ENCODE measurements at regions not wholly inside any gene's neighbourhood (a gene's known extent, or its start where the extent isn't known, plus 50 kb on each side); places are given as distances from the start of the nearest gene placed in this dataset.

DNA sequence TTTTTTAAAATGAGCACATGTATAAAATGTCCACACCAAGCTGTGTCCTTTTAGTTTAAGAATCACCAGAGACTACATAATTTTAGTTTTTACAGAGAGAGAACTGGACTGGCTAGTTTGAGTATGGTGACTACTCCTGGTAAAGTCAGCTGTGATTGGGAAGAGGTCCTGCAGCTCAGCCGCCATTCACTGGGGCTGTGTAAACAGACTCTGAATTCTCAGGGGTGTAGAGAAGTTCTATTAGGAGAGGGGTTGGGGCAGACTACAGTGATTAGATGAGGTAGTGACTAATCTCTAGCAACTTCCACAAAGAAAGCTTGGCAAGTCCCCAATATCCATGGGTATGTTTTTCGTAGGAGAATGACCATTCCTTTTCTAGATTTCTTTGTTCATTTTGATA is 341.2 kb upstream of the MAP3K7 start:
- DNase-seq = no peak

DNA sequence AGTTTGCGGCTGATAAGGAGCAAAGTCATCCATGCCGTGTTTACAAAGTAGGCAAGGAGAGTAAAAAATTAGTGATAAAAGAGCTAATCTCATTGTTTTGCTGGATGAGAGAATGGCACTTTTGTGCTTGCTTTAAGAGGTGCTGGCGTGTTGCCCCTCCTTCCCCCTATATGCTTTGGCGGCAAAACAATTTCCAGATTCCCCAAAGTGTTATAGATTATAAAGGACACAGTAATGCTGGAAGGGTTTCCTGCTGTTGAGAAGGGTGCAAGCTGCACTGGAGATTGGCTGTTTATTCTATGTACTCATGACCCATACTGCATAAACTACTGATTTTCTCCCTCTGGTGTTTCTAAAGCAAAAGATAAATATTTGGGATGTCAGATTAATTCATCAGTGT is 338.9 kb upstream of the MAP3K7 start:
- no peak for DNase-seq

- DNase-seq = no peak
Measured at GRCh38 chr6:90922325-90922724, 335.5 kb upstream of the MAP3K7 start.

DNA sequence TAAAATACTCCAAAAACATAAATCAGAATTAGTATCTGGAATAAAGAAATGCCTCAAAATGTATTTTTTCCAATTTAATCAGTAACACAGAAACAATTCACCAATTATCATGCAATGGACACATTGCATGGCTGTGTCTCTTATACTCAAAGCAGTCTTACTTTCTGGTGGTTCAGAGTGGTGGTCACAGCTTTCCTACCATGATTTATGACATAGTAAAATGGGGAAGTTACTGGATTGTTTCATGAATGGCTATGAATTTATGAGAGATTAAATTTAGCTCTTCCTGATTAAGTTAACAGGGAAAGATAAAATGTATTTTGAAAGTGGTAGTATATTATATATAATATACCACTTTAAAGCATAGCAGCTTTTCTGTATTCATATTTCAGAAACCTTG is 331.5 kb upstream of the MAP3K7 start:
- no peak for DNase-seq

DNA sequence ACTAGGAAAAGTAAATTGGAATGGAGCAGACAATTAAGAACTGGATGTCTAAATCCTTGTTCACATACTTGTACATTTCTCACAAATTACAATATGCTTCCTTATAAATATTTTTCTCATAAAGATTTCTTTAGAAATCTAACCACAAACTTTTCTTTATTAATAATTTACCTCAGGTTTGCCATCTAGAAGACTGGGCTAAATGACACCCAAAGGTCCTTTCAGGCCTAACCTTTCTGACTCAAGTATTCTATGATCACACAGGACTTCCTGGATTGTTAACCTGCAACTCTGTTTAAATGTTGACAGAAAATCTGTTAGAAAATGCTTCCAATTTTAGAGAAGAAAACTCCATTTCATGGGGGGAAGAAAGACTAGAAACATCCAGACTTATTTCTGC is 330.5 kb upstream of the MAP3K7 start:
- DNase-seq = no peak

DNA sequence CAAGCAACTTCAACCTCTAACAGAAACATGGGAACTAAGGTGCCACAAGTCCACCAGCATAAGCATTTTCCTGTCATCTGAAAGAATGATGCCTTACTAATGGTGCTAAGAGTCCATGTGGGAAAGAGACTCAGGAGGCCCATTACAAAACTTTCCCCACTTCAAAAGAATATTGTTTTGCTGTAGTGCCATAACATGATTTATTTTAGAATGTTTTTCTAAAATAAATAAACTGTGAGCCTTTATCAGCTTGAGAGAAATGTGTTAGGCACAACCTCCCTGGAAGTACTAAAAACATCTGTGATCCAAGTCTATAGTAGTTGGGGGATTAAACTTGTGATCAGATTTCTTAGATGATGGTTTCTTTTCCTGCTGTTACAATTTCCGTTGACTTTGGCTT is 330.1 kb upstream of the MAP3K7 start:
- no peak for DNase-seq

GRCh38 chr6:90915224-90915915 is 328.5 kb upstream of the MAP3K7 start:
- no peak for DNase-seq

DNA sequence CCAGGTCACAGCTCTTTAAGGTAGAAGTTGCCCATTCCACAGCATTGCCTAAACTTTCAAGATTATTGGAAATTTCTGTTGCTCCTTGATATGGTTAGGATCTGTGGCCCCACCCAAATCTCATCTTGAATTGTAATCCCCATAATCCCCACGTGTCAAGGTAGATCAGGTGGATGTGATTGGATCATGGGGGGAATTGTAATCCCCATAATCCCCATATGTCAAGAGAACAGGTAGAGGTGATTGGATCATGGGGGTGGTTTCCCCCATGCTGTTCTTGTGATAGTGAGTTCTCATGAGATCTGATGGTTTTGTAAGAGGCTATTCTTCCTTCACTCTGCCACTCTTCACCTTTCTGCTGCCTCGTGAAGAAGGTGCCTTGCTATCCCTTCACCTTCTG is 327.4 kb upstream of the MAP3K7 start:
- DNase-seq = no peak

DNA sequence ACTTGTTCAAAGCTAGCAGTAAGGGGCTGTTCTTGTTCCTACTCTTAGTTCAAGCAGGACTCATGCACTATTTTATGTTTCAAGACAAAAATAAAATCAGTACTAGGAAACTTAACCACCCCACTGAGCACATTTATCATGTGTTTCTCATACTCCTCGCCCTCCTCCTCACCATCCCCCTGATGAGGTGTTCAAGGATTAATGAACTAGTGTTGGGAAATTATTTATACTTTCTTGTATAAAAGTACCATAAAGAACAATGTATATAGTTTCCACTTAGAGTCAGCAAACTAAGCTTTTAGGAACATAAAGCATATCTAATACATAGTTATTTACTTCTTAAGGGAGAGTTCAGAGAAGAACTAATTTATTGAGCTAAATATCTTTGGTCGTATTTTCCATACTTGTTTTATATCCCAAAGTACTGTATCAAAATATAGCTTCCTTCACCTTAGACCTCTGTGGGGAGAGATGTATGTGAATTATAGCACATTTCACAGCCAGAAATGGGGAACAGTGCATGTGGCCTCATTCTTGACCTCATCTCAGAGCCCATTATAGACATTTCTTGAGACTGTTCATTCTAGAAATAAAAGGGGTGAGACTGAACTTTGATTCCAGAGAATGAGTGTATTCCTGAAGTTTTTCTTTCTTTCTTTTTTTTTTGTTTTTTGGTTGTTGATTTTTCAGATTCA is 326.5 kb upstream of the MAP3K7 start:
- DNase-seq = no peak

GRCh38 chr6:90911642-90912041 is 324.8 kb upstream of the MAP3K7 start:
- DNase-seq = no peak

DNA sequence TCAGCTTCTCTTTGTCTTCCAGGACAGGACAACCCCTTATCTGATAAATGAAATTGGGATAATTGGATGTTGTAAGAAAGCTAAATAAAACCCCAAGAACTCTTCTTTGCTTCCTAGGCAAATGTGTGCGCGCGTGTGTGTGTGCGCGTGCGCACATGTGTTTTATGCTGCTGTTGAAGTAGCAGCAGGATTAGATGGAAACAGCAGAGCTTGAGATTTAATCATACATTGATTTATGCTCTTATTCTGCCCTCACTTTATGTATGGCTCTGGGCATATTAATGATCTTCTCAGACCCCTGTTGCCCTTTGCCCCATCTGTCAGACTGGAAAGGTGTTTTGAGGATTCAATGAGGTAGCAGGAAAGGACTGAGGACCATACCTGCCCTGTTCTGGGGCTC is 324.0 kb upstream of the MAP3K7 start:
- no peak for DNase-seq

DNA sequence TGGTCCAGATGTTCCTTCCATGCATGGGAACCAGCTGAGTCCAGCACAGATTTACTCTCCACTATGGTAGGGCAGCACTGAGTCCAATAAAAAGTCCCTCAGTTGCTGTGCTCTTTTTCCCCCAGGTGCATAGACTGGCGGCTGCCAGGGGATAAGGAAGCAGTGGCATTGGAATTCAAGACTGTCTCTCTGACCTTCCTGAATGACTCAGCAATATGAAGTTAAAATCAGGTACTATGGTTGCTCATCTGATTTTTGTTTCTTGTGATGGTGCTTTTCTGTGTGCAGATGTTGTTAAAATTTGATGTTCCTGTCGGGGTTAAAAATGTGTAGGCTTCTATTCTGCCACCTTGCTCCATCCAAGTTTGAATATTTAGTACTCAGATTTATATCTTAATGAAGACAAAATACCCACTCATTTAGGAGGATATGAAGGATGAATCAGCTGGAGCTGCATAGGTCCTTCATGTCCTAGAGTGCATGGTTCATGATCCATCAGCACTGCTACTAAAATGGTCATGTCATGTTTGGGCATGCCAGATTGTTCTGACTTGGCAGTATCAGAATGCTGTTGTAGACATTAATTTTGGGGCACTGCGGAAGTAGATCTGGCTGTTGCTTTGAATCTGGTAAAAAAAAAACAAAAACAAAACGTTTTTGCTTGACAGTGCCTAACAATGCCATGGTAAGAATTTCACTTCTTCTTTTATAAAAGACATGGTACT is 321.2 kb upstream of the MAP3K7 start:
- no peak for DNase-seq

DNA sequence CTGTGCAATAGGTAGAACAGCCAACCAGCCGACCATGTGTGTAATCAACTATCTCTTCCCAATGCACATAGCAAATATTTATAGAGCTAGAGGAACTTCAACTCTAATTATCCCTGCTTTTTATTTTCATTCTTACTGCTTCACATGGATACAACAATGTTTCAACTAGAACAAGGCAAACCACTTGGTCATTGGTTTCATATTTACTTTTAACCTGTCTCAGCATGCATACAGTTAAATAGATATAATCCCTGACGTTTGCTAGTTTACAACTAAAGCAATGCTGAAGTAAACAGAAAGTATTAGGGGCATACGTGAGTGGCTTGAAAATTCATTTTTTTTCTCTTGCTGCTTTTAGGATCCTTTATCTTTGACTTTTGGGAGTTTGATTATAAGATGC is 318.5 kb upstream of the MAP3K7 start:
- DNase-seq = no peak

DNA sequence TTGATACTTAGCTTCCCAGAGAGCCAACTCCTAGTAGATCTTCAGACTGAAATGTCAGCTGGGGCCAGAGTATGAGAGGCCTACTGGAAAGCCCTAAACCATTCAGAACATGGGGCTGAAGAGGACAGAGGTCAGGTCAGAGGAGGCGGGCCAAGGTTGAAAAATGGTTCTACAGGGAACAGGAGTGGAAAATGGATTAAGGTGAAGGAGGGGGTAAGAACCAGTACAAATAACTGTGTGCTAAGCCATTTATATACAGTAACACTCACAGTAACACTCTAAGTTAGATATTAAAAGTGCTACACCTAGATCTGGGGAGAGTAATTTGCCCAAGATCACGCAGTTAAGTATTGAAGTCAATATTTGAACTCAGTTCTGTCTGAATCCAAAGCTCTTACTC is 313.2 kb upstream of the MAP3K7 start:
- DNase-seq = no peak

- DNase-seq = no peak
Measured at GRCh38 chr6:90898763-90899162, 311.9 kb upstream of the MAP3K7 start.

DNA sequence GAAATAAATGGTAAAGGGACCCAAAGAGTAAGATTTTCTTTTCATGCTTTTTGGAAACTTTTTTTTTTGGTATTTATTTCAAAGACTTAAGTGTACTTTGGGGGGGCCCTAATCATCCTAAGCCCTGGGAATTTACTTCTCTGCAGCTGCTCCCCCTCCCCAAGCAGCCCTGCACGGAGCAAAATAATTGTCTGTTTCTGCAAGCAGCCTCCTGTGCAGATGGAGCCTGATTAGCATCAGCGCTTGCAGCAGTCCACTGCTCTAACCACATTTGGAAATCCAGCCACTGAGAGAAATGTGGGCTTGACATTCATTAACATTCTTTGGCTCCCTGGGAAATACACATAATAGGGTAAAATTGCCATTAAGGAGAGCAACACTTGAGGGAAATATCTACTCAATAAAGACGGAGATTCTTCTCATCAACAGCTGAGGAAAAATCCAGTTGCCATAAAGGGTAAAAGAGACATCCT is 309.2 kb upstream of the MAP3K7 start:
- DNase-seq = no peak

- DNase-seq = peak; percentile 5
Measured at GRCh38 chr6:90895299-90896074, 308.6 kb upstream of the MAP3K7 start.

- no peak for DNase-seq
Measured at GRCh38 chr6:90894285-90895130, 307.6 kb upstream of the MAP3K7 start.

DNA sequence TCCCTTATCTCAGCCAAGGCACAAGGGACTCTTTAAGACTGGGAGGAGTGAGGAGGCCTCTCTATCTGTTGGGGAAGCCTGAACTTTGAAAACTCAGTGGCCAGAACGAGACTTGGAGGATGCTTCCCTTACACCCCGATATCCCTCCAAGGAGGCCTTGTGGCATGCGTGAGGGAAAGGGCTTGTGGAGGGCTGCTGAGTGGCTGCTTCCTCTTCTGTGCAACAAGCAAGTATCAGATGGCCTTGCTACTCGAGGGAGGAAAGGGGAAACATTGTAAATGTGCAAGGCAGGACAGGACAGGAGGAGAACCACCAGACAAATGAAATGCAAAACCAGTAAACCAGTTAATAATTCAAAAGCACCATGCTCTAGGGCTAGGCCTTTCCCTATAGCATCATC is 306.5 kb upstream of the MAP3K7 start:
- no peak for DNase-seq

DNA sequence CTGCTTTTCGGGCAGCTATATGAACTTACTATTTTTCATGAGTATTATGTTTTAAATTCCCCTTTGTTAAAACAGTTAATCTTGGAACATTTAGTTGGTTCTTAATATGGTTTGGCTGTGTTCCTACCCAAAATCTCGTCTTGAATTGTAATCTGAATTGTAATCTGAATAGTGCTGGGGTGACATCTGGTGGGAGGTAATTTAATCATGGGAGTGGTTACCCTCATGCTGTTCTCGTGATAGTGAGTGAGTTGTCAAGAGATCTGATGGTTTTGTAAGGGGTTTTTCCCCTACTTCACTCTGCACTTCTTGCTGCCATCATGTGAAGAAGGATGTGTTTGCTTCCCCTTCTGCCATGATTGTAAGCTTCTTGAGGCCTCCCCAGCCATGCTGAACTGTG is 305.4 kb upstream of the MAP3K7 start:
- DNase-seq = no peak

DNA sequence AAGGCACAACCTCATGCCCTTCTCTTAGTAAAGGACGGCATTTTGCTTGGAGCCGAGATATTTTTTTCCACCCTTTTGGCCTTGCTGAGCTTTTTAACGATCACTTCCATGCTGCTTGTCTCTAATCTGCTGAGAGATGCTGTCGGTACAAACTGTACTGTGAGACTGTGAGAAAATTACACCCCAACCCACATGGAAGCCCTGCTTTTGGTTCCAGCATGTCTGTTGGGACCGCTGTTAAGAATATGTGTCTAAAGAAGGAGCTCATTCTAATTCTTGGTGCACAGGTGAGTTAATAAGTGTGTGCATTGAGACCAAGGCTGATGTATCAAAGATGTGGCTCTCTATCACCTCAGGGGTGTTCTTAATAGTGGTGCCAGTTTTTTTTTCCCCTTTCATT is 304.5 kb upstream of the MAP3K7 start:
- DNase-seq = no peak

DNA sequence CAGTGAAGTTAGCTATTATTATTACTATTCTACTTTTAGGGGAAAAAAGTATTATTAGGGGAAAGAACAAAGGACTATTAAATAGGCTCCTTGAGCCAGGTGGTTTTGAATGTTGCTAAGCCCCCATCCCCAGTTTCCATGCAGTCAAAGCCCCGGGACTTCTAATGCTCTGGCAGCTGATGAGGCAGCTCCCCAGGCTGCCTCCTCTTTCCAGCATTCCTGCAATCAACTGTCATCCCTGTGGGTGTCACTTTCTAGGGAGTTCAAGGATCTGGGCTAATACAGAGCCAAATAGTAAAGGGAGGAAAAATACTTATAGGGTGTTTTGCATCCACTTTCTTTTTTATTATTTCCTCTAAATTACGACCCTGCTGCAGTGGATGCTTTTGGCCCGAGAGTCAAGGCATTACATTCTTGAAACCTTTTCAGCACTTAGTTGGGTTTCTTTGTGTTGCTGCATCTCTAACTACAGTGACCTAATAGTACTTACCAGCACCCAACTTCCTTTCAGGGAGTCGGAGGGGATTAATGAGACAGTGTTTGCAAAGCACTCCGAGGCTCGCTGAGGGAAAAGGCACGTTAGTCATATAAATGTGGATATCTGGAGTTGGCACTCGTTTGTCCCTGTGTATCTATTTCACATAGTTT is 303.9 kb upstream of the MAP3K7 start:
- no peak for DNase-seq

All from fibroblast of skin of right biceps (primary cell).